ENCODE measurements at regions not wholly inside any gene's neighbourhood (a gene's known extent, or its start where the extent isn't known, plus 50 kb on each side); places are given as distances from the start of the nearest gene placed in this dataset.
"Not testable (repeated sequence)": the region's sequence is repeated elsewhere in the genome, so short reads cannot be mapped to it uniquely, and the experiment has no call there.

GRCh38 chr1:54474310-54475251 lies 68.4 kb upstream of the SSBP3 start:
- DNase-seq (ENCODE audit: low read depth in 2 of 2): no peak

- no peak for DNase-seq (ENCODE audit: low read depth in 2 of 2)
Measured at GRCh38 chr1:54471588-54471987, 65.4 kb upstream of the SSBP3 start.

- DNase-seq (ENCODE audit: low read depth in 2 of 2): not testable (repeated sequence)
Measured at GRCh38 chr1:54469444-54469843, 63.2 kb upstream of the SSBP3 start.

- DNase-seq (ENCODE audit: low read depth in 2 of 2): not testable (repeated sequence)
Measured at GRCh38 chr1:54468288-54469084, 62.3 kb upstream of the SSBP3 start.

GRCh38 chr1:54465351-54465811 lies 59.2 kb upstream of the SSBP3 start:
- no peak for DNase-seq (ENCODE audit: low read depth in 2 of 2)

GRCh38 chr1:54464477-54465146 lies 58.4 kb upstream of the SSBP3 start:
- DNase-seq (ENCODE audit: low read depth in 2 of 2): no peak

- DNase-seq (ENCODE audit: low read depth in 2 of 2): no peak
Measured at GRCh38 chr1:54464031-54464476, 57.9 kb upstream of the SSBP3 start.

- DNase-seq (ENCODE audit: low read depth in 2 of 2): no peak
Measured at GRCh38 chr1:54463259-54464030, 57.3 kb upstream of the SSBP3 start.

GRCh38 chr1:54462597-54463258 lies 56.5 kb upstream of the SSBP3 start:
- DNase-seq (ENCODE audit: low read depth in 2 of 2): no peak

- no peak for DNase-seq (ENCODE audit: low read depth in 2 of 2)
Measured at GRCh38 chr1:54461731-54462596, 55.8 kb upstream of the SSBP3 start.

GRCh38 chr1:54460861-54461387 lies 54.7 kb upstream of the SSBP3 start:
- no peak for DNase-seq (ENCODE audit: low read depth in 2 of 2)

- no peak for DNase-seq (ENCODE audit: low read depth in 2 of 2)
Measured at GRCh38 chr1:54460351-54460750, 54.2 kb upstream of the SSBP3 start.

- no peak for DNase-seq (ENCODE audit: low read depth in 2 of 2)
Measured at GRCh38 chr1:54459726-54460191, 53.6 kb upstream of the SSBP3 start.

GRCh38 chr1:54459140-54459539 lies 52.9 kb upstream of the SSBP3 start:
- DNase-seq (ENCODE audit: low read depth in 2 of 2): no peak

- DNase-seq (ENCODE audit: low read depth in 2 of 2): no peak
Measured at GRCh38 chr1:54456921-54457529, 50.8 kb upstream of the SSBP3 start.

- no peak for DNase-seq (ENCODE audit: low read depth in 2 of 2)
Measured at GRCh38 chr1:54456361-54456760, 50.2 kb upstream of the SSBP3 start.

Data from activated CD8-positive, alpha-beta memory T cell treated with anti-CD3 and anti-CD28 coated beads for 4 hours (primary cell).